ENCODE measurements at regions not wholly inside any gene's neighbourhood (a gene's known extent, or its start where the extent isn't known, plus 50 kb on each side); places are given as distances from the start of the nearest gene placed in this dataset.

GRCh38 chr4:179128299-179128698, 1686.1 kb upstream of the AGA start:
- Mint-ChIP-seq H3K4me1 (ENCODE audit: insufficient read depth, unreplicated experiment) (peaks cover 13% of the 10 kb centered on the region), H3K9me3 (ENCODE audit: unreplicated experiment) (no peaks in the 10 kb centered on the region), H3K27ac (ENCODE audit: low read depth, unreplicated experiment) (no peak overlapping the region), H3K36me3 (ENCODE audit: insufficient read depth, unreplicated experiment) (no peaks in the 10 kb centered on the region), H3K4me3 (ENCODE audit: unreplicated experiment) (no peak overlapping the region), H3K27me3 (ENCODE audit: insufficient read depth, unreplicated experiment) (no peaks in the 10 kb centered on the region)
- TF ChIP-seq, protein P1, sequence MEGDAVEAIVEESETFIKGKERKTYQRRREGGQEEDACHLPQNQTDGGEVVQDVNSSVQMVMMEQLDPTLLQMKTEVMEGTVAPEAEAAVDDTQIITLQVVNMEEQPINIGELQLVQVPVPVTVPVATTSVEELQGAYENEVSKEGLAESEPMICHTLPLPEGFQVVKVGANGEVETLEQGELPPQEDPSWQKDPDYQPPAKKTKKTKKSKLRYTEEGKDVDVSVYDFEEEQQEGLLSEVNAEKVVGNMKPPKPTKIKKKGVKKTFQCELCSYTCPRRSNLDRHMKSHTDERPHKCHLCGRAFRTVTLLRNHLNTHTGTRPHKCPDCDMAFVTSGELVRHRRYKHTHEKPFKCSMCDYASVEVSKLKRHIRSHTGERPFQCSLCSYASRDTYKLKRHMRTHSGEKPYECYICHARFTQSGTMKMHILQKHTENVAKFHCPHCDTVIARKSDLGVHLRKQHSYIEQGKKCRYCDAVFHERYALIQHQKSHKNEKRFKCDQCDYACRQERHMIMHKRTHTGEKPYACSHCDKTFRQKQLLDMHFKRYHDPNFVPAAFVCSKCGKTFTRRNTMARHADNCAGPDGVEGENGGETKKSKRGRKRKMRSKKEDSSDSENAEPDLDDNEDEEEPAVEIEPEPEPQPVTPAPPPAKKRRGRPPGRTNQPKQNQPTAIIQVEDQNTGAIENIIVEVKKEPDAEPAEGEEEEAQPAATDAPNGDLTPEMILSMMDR (IDR thresholded peaks at IDR 0.05; ENCODE audit: unreplicated experiment): no peak
- intact Hi-C loops (cut with micrococcal nuclease): no loop called here
- POLR2A ChIA-PET: interaction anchor here (0.7 to 0.9 kb wide), 2 partner anchors 167 to 1355 kb away, joined by 3 read pairs; no protein-coding TSS in a partner anchor
- CTCF ChIA-PET: interaction anchor here (0.6 kb wide), 1 partner anchor 248 kb away, joined by 3 read pairs; no protein-coding TSS in a partner anchor
- DNase-seq (ENCODE audit: unreplicated experiment): no peak
- no TSS peak for BruUV-seq (replicated peaks)

GRCh38 chr4:179130122-179130714, 1688.0 kb upstream of the AGA start:
- DNase-seq (ENCODE audit: unreplicated experiment): no peak
- Mint-ChIP-seq H3K27me3 (ENCODE audit: insufficient read depth, unreplicated experiment) (no peaks in the 10 kb centered on the region), H3K27ac (ENCODE audit: low read depth, unreplicated experiment) (no peak overlapping the region), H3K36me3 (ENCODE audit: insufficient read depth, unreplicated experiment) (no peaks in the 10 kb centered on the region), H3K4me1 (ENCODE audit: insufficient read depth, unreplicated experiment) (peaks cover 5% of the 10 kb centered on the region), H3K9me3 (ENCODE audit: unreplicated experiment) (no peaks in the 10 kb centered on the region), H3K4me3 (ENCODE audit: unreplicated experiment) (no peak overlapping the region)
- no TSS peak for BruUV-seq (replicated peaks)
- ChIA-PET CTCF (no interaction called here), POLR2A (no interaction called here)
- TF ChIP-seq, protein P1 (IDR thresholded peaks at IDR 0.05; ENCODE audit: unreplicated experiment): no peak
- intact Hi-C loops (cut with micrococcal nuclease): no loop called here

DNA sequence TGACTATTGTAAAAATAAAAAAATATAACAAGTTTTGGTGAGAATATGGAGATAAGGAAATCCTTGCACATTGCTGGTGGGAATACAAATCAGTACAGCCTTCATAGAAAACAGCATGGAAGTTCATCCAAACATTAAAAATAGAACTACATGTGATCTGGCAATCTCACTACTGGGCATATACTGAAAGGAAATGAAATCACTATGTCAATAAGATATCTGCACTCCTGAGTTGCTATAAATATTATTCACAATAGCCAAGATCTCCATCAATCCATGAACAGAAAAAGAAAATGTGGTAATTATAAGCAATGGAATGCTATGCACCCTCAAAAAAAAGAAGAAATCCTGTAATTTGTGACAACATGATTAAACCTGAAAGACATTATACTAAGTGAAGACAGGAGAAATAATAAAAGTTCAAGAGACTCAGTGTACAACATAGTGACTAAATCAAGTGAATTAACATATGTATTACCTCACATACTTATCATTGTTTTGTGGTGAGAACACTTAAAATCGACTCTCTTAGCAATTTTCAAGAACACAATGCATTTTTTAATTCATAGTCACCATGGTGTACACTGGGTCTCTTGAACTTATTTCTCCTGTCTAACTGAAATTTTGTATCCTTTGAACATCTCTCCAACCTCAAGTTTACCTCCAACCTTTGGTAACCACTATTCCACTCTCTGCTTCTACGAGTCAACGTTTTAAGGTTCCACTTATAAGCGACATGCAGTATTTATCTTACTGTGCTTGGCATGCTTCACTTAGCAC, 1703.7 kb upstream of the AGA start:
- Mint-ChIP-seq H3K4me1 (ENCODE audit: insufficient read depth, unreplicated experiment) (peaks cover 10% of the 10 kb centered on the region), H3K27me3 (ENCODE audit: insufficient read depth, unreplicated experiment) (no peaks in the 10 kb centered on the region), H3K4me3 (ENCODE audit: unreplicated experiment) (no peak overlapping the region), H3K9me3 (ENCODE audit: unreplicated experiment) (no peaks in the 10 kb centered on the region), H3K36me3 (ENCODE audit: insufficient read depth, unreplicated experiment) (no peaks in the 10 kb centered on the region), H3K27ac (ENCODE audit: low read depth, unreplicated experiment) (no peak overlapping the region)
- intact Hi-C loops (cut with micrococcal nuclease): no loop called here
- BruUV-seq (replicated peaks): no TSS peak
- TF ChIP-seq, protein P1 (IDR thresholded peaks at IDR 0.05; ENCODE audit: unreplicated experiment): no peak
- ChIA-PET POLR2A (no interaction called here), CTCF (no interaction called here)
- no peak for DNase-seq (ENCODE audit: unreplicated experiment)

DNA sequence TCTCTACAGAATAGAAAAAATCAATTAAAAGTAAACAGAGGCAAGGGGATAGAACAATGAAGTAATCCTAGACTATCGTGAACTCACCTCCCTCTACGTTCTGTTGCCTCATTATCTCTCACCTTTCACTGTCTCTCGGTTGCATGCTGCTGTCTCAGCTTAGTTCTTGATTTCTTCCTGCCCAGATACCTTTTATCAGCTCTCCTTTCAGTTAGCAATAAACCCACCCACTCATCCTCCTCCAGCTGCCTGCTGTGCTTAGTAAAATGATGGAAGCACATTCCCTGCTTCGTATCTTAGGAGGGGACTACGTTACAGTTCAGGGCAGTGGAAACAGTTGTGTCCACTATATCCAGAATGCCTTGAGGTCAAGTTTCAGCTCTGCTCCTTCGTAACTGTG, 1709.5 kb upstream of the AGA start:
- no peak overlapping the region for H3K4me3 Mint-ChIP-seq (ENCODE audit: unreplicated experiment)
- H3K27me3 Mint-ChIP-seq (ENCODE audit: insufficient read depth, unreplicated experiment): no peaks in the 10 kb centered on the region
- no peaks in the 10 kb centered on the region for H3K36me3 Mint-ChIP-seq (ENCODE audit: insufficient read depth, unreplicated experiment)
- no peaks in the 10 kb centered on the region for H3K9me3 Mint-ChIP-seq (ENCODE audit: unreplicated experiment)
- BruUV-seq (replicated peaks): no TSS peak
- intact Hi-C loops (cut with micrococcal nuclease): no loop called here
- TF ChIP-seq, protein P1 (IDR thresholded peaks at IDR 0.05; ENCODE audit: unreplicated experiment): no peak
- H3K4me1 Mint-ChIP-seq (ENCODE audit: insufficient read depth, unreplicated experiment): no peaks in the 10 kb centered on the region
- no peak overlapping the region for H3K27ac Mint-ChIP-seq (ENCODE audit: low read depth, unreplicated experiment)
- CTCF ChIA-PET: no interaction called here
- DNase-seq (ENCODE audit: unreplicated experiment): no peak
- POLR2A ChIA-PET: interaction anchor here (0.6 to 1.0 kb wide), 3 partner anchors 11 to 118 kb away, joined by 3 read pairs; no protein-coding TSS in a partner anchor
